Caco-2 (cell line): ENCODE measurements at regions not wholly inside any gene's neighbourhood (a gene's known extent, or its start where the extent isn't known, plus 50 kb on each side); places are given as distances from the start of the nearest gene placed in this dataset.

Experiments used
- BruUV-seq: library from RNA; stranded (reverse); fragments of 400-500 nt; replicated peaks from 2 replicates; lab custom pipeline; 2021; lab: Mats Ljungman, UMichigan
- CTCF ChIA-PET: fragments of 300-600 bp; sonication (Branson Sonifier 250); formaldehyde crosslinking; loops from one replicate; lab custom pipeline; 2022; ENCODE audit warnings: antibody characterized with exemption; lab: Charles Lee
- POLR2A ChIA-PET: fragments of 300-600 bp; sonication (Branson Sonifier 250); formaldehyde crosslinking; loops from one replicate; lab custom pipeline; 2022; ENCODE audit warnings: antibody characterized with exemption; lab: Charles Lee
- DNase-seq, 2 experiments: peaks; one replicate each; pipeline versions ENCODE4 v3.0.0 to v3.0.0-alpha.2; 2020 to 2022
- H3K27me3 ChIP-seq: replicated peaks from 2 replicates; pipeline ENCODE4 v1.6.0; 2011; ENCODE audit warnings: low read length; ENCODE audit not compliant: control insufficient read depth, insufficient read depth
- H3K36me3 ChIP-seq: 2 replicates; pipeline ENCODE4 v1.5.1; 2011; ENCODE audit warnings: low read length; ENCODE audit not compliant: control insufficient read depth, insufficient read depth
- H3K4me1 ChIP-seq: fragments of 250-450 bp; sonication (Bioruptor Pico); 2 replicates; pipeline ENCODE4 v1.5.1; 2020; ENCODE audit warnings: mild to moderate bottlenecking
- H3K4me3 ChIP-seq: 2 replicates; pipeline ENCODE4 v1.5.1; 2011; ENCODE audit warnings: low read depth, mild to moderate bottlenecking, control low read depth, low read length
- H3K9me3 ChIP-seq: fragments of 250-450 bp; sonication (Bioruptor Pico); 2 replicates; pipeline ENCODE4 v1.5.1; 2020; ENCODE audit warnings: mild to moderate bottlenecking, moderate library complexity
- H3K27ac Mint-ChIP-seq: one replicate; pipeline ENCODE4 v1.8.0; 2022; ENCODE audit warnings: mixed read lengths; ENCODE audit not compliant: unreplicated experiment
- H3K27me3 Mint-ChIP-seq: one replicate; pipeline ENCODE4 v1.8.0; 2022; ENCODE audit warnings: mixed read lengths; ENCODE audit not compliant: insufficient read depth, unreplicated experiment
- H3K36me3 Mint-ChIP-seq: one replicate; pipeline ENCODE4 v1.8.0; 2022; ENCODE audit warnings: mild to moderate bottlenecking, mixed read lengths; ENCODE audit not compliant: insufficient read depth, unreplicated experiment
- H3K4me1 Mint-ChIP-seq: one replicate; pipeline ENCODE4 v1.8.0; 2022; ENCODE audit warnings: low read depth, mixed read lengths; ENCODE audit not compliant: unreplicated experiment
- H3K4me3 Mint-ChIP-seq: one replicate; pipeline ENCODE4 v1.8.0; 2022; ENCODE audit warnings: mild to moderate bottlenecking, moderate library complexity, mixed read lengths; ENCODE audit not compliant: unreplicated experiment
- H3K9me3 Mint-ChIP-seq: one replicate; pipeline ENCODE4 v1.8.0; 2022; ENCODE audit warnings: mixed read lengths; ENCODE audit not compliant: unreplicated experiment
- CTCF ChIP-seq, 2 experiments: fragments of 200-600 bp in 1 of 2; IDR thresholded peaks; 1 replicate in 1 of 2; 2 replicates in 1 of 2; pipeline versions ENCODE4 v1.5.1 to v1.8.0; 2011 to 2022; ENCODE audit warnings: antibody characterized with exemption in 1 of 2, control low read depth in 1 of 2, inconsistent platforms in 1 of 2, low read depth in 1 of 2, low read length in 1 of 2, mild to moderate bottlenecking in 1 of 2, moderate library complexity in 1 of 2; ENCODE audit not compliant: insufficient read depth in 1 of 2, severe bottlenecking in 1 of 2, unreplicated experiment in 1 of 2
- intact Hi-C: fragments of 100-400 bp; cut with micrococcal nuclease; formaldehyde crosslinking; loops from one replicate; pipeline ENCODE4 v1.10.0; 2022; ENCODE audit not compliant: unreplicated experiment

GRCh38 chr14:25108291-25108690 is 58.3 kb upstream of the STXBP6 start:
- no peaks in the 10 kb centered on the region for H3K9me3 Mint-ChIP-seq
- no peak overlapping the region for H3K4me3 Mint-ChIP-seq
- no peaks in the 10 kb centered on the region for H3K27me3 Mint-ChIP-seq
- DNase-seq: no peak
- BruUV-seq: no TSS peak
- ChIA-PET POLR2A (no interaction called here), CTCF (no interaction called here)
- no peaks in the 10 kb centered on the region for H3K9me3 ChIP-seq
- intact Hi-C loops: no loop called here
- H3K27ac Mint-ChIP-seq: no peak overlapping the region
- no peaks in the 10 kb centered on the region for H3K27me3 ChIP-seq
- TF ChIP-seq CTCF (IDR thresholded peaks at IDR 0.05; ENCODE audit: insufficient read depth in 1 of 2, low read depth in 1 of 2, low read length in 1 of 2, severe bottlenecking in 1 of 2, unreplicated experiment in 1 of 2): no peak
- no peak overlapping the region for H3K4me3 ChIP-seq
- no peaks in the 10 kb centered on the region for H3K36me3 ChIP-seq
- H3K4me1 ChIP-seq: peaks cover 9% of the 10 kb centered on the region
- no peaks in the 10 kb centered on the region for H3K4me1 Mint-ChIP-seq
- no peaks in the 10 kb centered on the region for H3K36me3 Mint-ChIP-seq

- Mint-ChIP-seq H3K9me3 (no peaks in the 10 kb centered on the region), H3K4me3 (no peak overlapping the region), H3K4me1 (no peaks in the 10 kb centered on the region), H3K36me3 (no peaks in the 10 kb centered on the region), H3K27me3 (no peaks in the 10 kb centered on the region), H3K27ac (no peak overlapping the region)
- CTCF ChIA-PET: no interaction called here
- no peak for DNase-seq
- POLR2A ChIA-PET: no interaction called here
- Histone ChIP-seq H3K9me3 (no peaks in the 10 kb centered on the region), H3K4me1 (no peaks in the 10 kb centered on the region), H3K4me3 (no peak overlapping the region), H3K36me3 (no peaks in the 10 kb centered on the region), H3K27me3 (no peaks in the 10 kb centered on the region)
- intact Hi-C loops: no loop called here
- no peak for TF ChIP-seq CTCF (IDR thresholded peaks at IDR 0.05; ENCODE audit: insufficient read depth in 1 of 2, low read depth in 1 of 2, low read length in 1 of 2, severe bottlenecking in 1 of 2, unreplicated experiment in 1 of 2)
- BruUV-seq: no TSS peak
These were observed 53.9 kb upstream of the STXBP6 start for GRCh38 chr14:25103820-25104219.

GRCh38 chr14:25103271-25103670 is 53.3 kb upstream of the STXBP6 start:
- POLR2A ChIA-PET: no interaction called here
- H3K4me3 ChIP-seq: no peak overlapping the region
- no peaks in the 10 kb centered on the region for H3K4me1 ChIP-seq
- Mint-ChIP-seq H3K4me3 (no peak overlapping the region), H3K36me3 (no peaks in the 10 kb centered on the region), H3K9me3 (no peaks in the 10 kb centered on the region), H3K4me1 (no peaks in the 10 kb centered on the region), H3K27me3 (no peaks in the 10 kb centered on the region), H3K27ac (no peak overlapping the region)
- H3K36me3 ChIP-seq: no peaks in the 10 kb centered on the region
- H3K27me3 ChIP-seq: no peaks in the 10 kb centered on the region
- no peak for TF ChIP-seq CTCF (IDR thresholded peaks at IDR 0.05; ENCODE audit: insufficient read depth in 1 of 2, low read depth in 1 of 2, low read length in 1 of 2, severe bottlenecking in 1 of 2, unreplicated experiment in 1 of 2)
- intact Hi-C loops: no loop called here
- CTCF ChIA-PET: no interaction called here
- no TSS peak for BruUV-seq
- no peaks in the 10 kb centered on the region for H3K9me3 ChIP-seq
- no peak for DNase-seq
